Stimulated activated CD4-positive, alpha-beta T cell treated with anti-CD3 and anti-CD28 coated beads, Interleukin-12 subunit alpha, Interleukin-12 subunit beta, amount 100 ng/mL, for 4 hours (primary cell): ENCODE measurements at regions not wholly inside any gene's neighbourhood (a gene's known extent, or its start where the extent isn't known, plus 50 kb on each side); places are given as distances from the start of the nearest gene placed in this dataset.

ENCODE experiments used
- DNase-seq: peaks from one replicate; pipeline ENCODE4 v3.0.0-alpha.2; 2020

GRCh38 chr17:72344613-72345012 lies 223.8 kb downstream of the SOX9 start:
- DNase-seq, result no peak

GRCh38 chr17:72345088-72345487 lies 224.3 kb downstream of the SOX9 start:
- DNase-seq, result no peak

GRCh38 chr17:72345536-72345935 lies 224.7 kb downstream of the SOX9 start:
- DNase-seq, result no peak

GRCh38 chr17:72346306-72346705 lies 225.5 kb downstream of the SOX9 start:
- no peak for DNase-seq

- no peak for DNase-seq
Measured at GRCh38 chr17:72349011-72349410, 228.2 kb downstream of the SOX9 start.

- no peak for DNase-seq
Measured at GRCh38 chr17:72349491-72349995, 228.7 kb downstream of the SOX9 start.

- no peak for DNase-seq
Measured at GRCh38 chr17:72350073-72350472, 229.3 kb downstream of the SOX9 start.

GRCh38 chr17:72351365-72351764 lies 230.5 kb downstream of the SOX9 start:
- no peak for DNase-seq

GRCh38 chr17:72351884-72352346 lies 231.1 kb downstream of the SOX9 start:
- DNase-seq, result no peak

GRCh38 chr17:72353502-72353901 lies 232.7 kb downstream of the SOX9 start:
- no peak for DNase-seq

GRCh38 chr17:72354071-72354470 lies 233.3 kb downstream of the SOX9 start:
- DNase-seq, result no peak

GRCh38 chr17:72357764-72358365 lies 237.0 kb downstream of the SOX9 start:
- DNase-seq, result no peak

- DNase-seq, result no peak
Measured at GRCh38 chr17:72358465-72358864, 237.6 kb downstream of the SOX9 start.

- DNase-seq, result no peak
Measured at GRCh38 chr17:72359274-72359673, 238.5 kb downstream of the SOX9 start.

- DNase-seq, result no peak
Measured at GRCh38 chr17:72359811-72360210, 239.0 kb downstream of the SOX9 start.

GRCh38 chr17:72360386-72360940 lies 239.6 kb downstream of the SOX9 start:
- DNase-seq, result no peak

- no peak for DNase-seq
Measured at GRCh38 chr17:72361892-72362291, 241.1 kb downstream of the SOX9 start.

GRCh38 chr17:72362376-72363088 lies 241.7 kb downstream of the SOX9 start:
- no peak for DNase-seq

- DNase-seq, result no peak
Measured at GRCh38 chr17:72363089-72363610, 242.3 kb downstream of the SOX9 start.

- no peak for DNase-seq
Measured at GRCh38 chr17:72365857-72366414, 245.1 kb downstream of the SOX9 start.

- DNase-seq, result no peak
Measured at GRCh38 chr17:72366626-72367025, 245.8 kb downstream of the SOX9 start.

GRCh38 chr17:72368191-72368590 lies 247.4 kb downstream of the SOX9 start:
- DNase-seq, result no peak

- DNase-seq, result no peak
Measured at GRCh38 chr17:72369366-72369765, 248.5 kb downstream of the SOX9 start.

GRCh38 chr17:72370819-72371218 lies 250.0 kb downstream of the SOX9 start:
- DNase-seq, result no peak
